IMR-90 (cell line): ENCODE measurements at regions not wholly inside any gene's neighbourhood (a gene's known extent, or its start where the extent isn't known, plus 50 kb on each side); places are given as distances from the start of the nearest gene placed in this dataset.

Source experiments
- BHLHE40 ChIP-seq: fragments of 150-350 bp; IDR thresholded peaks from 2 replicates; pipeline ENCODE4 v1.6.1; 2016; ENCODE audit warnings: mild to moderate bottlenecking, low read depth, low read length
- CEBPB ChIP-seq: IDR thresholded peaks from 2 replicates; pipeline ENCODE4 v1.6.1; 2012; ENCODE audit warnings: low read depth, low read length, improper control_type of control experiment
- MAFK ChIP-seq: IDR thresholded peaks from 2 replicates; pipeline ENCODE4 v1.6.1; 2012; ENCODE audit warnings: low read depth, low read length, improper control_type of control experiment
- MAZ ChIP-seq: IDR thresholded peaks from 2 replicates; pipeline ENCODE4 v1.6.1; 2012; ENCODE audit warnings: low read depth, mild to moderate bottlenecking, low read length, improper control_type of control experiment, moderate library complexity, borderline replicate concordance
- MXI1 ChIP-seq: IDR thresholded peaks from 2 replicates; pipeline ENCODE4 v1.6.1; 2012; ENCODE audit warnings: low read depth, mild to moderate bottlenecking, low read length, moderate library complexity, borderline replicate concordance
- NFE2L2 ChIP-seq: fragments of 150-350 bp; IDR thresholded peaks from 2 replicates; pipeline ENCODE4 v1.6.1; 2016; ENCODE audit warnings: low read depth, mild to moderate bottlenecking, low read length
- POLR2A ChIP-seq: IDR thresholded peaks from 2 replicates; pipeline ENCODE4 v1.6.1; 2012; ENCODE audit warnings: mild to moderate bottlenecking, low read depth, low read length
- RAD21 ChIP-seq: IDR thresholded peaks from 2 replicates; pipeline ENCODE4 v1.6.1; 2012; ENCODE audit warnings: low read length, improper control_type of control experiment
- RFX5 ChIP-seq: IDR thresholded peaks from 2 replicates; pipeline ENCODE4 v1.8.0; 2012; ENCODE audit warnings: low read depth, mild to moderate bottlenecking, low read length, moderate library complexity
- SMC3 ChIP-seq: fragments of 150-350 bp; IDR thresholded peaks from 2 replicates; pipeline ENCODE4 v1.6.1; 2016; ENCODE audit warnings: low read depth, mild to moderate bottlenecking, antibody characterized with exemption, low read length, moderate library complexity
- TF ChIP-seq, protein P1 (sequence below): conservative IDR thresholded peaks from 2 replicates; pipeline ENCODE4 v1.5.1; 2012; ENCODE audit warnings: mild to moderate bottlenecking, low read depth, low read length, improper control_type of control experiment
- TF ChIP-seq, protein P2 (sequence below): fragments of 150-350 bp; IDR thresholded peaks from 2 replicates; pipeline ENCODE4 v1.6.1; 2017; ENCODE audit warnings: mild to moderate bottlenecking, antibody characterized with exemption, low read length, low read depth

- TF ChIP-seq MAFK (no peak), POLR2A (no peak), RAD21 (no peak), MAZ (no peak), MXI1 (no peak), BHLHE40 (no peak), CEBPB (no peak), SMC3 (no peak), RFX5 (no peak), NFE2L2 (no peak)
- TF ChIP-seq, protein P1, sequence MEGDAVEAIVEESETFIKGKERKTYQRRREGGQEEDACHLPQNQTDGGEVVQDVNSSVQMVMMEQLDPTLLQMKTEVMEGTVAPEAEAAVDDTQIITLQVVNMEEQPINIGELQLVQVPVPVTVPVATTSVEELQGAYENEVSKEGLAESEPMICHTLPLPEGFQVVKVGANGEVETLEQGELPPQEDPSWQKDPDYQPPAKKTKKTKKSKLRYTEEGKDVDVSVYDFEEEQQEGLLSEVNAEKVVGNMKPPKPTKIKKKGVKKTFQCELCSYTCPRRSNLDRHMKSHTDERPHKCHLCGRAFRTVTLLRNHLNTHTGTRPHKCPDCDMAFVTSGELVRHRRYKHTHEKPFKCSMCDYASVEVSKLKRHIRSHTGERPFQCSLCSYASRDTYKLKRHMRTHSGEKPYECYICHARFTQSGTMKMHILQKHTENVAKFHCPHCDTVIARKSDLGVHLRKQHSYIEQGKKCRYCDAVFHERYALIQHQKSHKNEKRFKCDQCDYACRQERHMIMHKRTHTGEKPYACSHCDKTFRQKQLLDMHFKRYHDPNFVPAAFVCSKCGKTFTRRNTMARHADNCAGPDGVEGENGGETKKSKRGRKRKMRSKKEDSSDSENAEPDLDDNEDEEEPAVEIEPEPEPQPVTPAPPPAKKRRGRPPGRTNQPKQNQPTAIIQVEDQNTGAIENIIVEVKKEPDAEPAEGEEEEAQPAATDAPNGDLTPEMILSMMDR, result no peak
- TF ChIP-seq, protein P2, sequence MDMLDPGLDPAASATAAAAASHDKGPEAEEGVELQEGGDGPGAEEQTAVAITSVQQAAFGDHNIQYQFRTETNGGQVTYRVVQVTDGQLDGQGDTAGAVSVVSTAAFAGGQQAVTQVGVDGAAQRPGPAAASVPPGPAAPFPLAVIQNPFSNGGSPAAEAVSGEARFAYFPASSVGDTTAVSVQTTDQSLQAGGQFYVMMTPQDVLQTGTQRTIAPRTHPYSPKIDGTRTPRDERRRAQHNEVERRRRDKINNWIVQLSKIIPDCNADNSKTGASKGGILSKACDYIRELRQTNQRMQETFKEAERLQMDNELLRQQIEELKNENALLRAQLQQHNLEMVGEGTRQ, result no peak
These were observed 352.7 kb downstream of the TSN start for GRCh38 chr2:122108186-122108585.
